Osteoblast (primary cell): ENCODE measurements at regions not wholly inside any gene's neighbourhood (a gene's known extent, or its start where the extent isn't known, plus 50 kb on each side); places are given as distances from the start of the nearest gene placed in this dataset.

Experiments used
- DNase-seq: peaks from one replicate; pipeline ENCODE4 v3.0.0; 2011; ENCODE audit warnings: low spot score, mixed read lengths; ENCODE audit not compliant: insufficient read length; ENCODE audit errors: missing footprints
- H2AFZ ChIP-seq: 2 replicates; pipeline ENCODE4 v1.6.0; 2011; ENCODE audit warnings: mild to moderate bottlenecking, low read length
- H3K27ac ChIP-seq: 2 replicates; pipeline ENCODE4 v1.5.1; 2011; ENCODE audit warnings: mild to moderate bottlenecking, low read depth, low read length, moderate library complexity
- H3K27me3 ChIP-seq: 2 replicates; pipeline ENCODE4 v1.6.0; 2012; ENCODE audit warnings: mild to moderate bottlenecking, control low read depth, inconsistent platforms, low read length, moderate library complexity; ENCODE audit not compliant: insufficient read depth
- H3K36me3 ChIP-seq: 2 replicates; pipeline ENCODE4 v1.5.1; 2011; ENCODE audit warnings: mild to moderate bottlenecking, low read length, control low read depth, moderate library complexity; ENCODE audit not compliant: insufficient read depth
- H3K4me1 ChIP-seq: 2 replicates; pipeline ENCODE4 v1.5.1; 2011; ENCODE audit warnings: mild to moderate bottlenecking, low read length, control low read depth, moderate library complexity; ENCODE audit not compliant: insufficient read depth
- H3K4me2 ChIP-seq: 2 replicates; pipeline ENCODE4 v1.6.0; 2011; ENCODE audit warnings: mild to moderate bottlenecking, low read length; ENCODE audit not compliant: insufficient read depth
- H3K4me3 ChIP-seq: fragments of 200-600 bp; sonication (generic); 3 replicates; pipeline ENCODE4 v1.5.1; 2012; ENCODE audit warnings: mild to moderate bottlenecking, low read length, inconsistent platforms; ENCODE audit not compliant: insufficient read depth
- H3K79me2 ChIP-seq: 2 replicates; pipeline ENCODE4 v1.6.0; 2012; ENCODE audit warnings: mild to moderate bottlenecking, low read length, control low read depth, inconsistent platforms; ENCODE audit not compliant: insufficient read depth
- H3K9me3 ChIP-seq: 2 replicates; pipeline ENCODE4 v1.5.1; 2011; ENCODE audit warnings: low read depth, low read length, control low read depth
- H4K20me1 ChIP-seq: 2 replicates; pipeline ENCODE4 v1.6.0; 2012; ENCODE audit warnings: mild to moderate bottlenecking, low read length, control low read depth; ENCODE audit not compliant: insufficient read depth
- CTCF ChIP-seq: IDR thresholded peaks from 2 replicates; pipeline ENCODE4 v1.5.1; 2011; ENCODE audit warnings: mild to moderate bottlenecking, low read depth, low read length, moderate library complexity; ENCODE audit errors: extremely low read depth

GRCh38 chr6:99779631-99780555 lies 173.3 kb downstream of the PRDM13 start:
- no peak overlapping the region for H3K4me2 ChIP-seq
- no peak overlapping the region for H3K27ac ChIP-seq
- no peak for DNase-seq
- no peak overlapping the region for H2AFZ ChIP-seq
- TF ChIP-seq CTCF, result no peak
- no peaks in the 10 kb centered on the region for H3K79me2 ChIP-seq
- no peaks in the 10 kb centered on the region for H3K36me3 ChIP-seq
- no peaks in the 10 kb centered on the region for H4K20me1 ChIP-seq
- no peaks in the 10 kb centered on the region for H3K4me1 ChIP-seq
- no peaks in the 10 kb centered on the region for H3K9me3 ChIP-seq
- no peaks in the 10 kb centered on the region for H3K27me3 ChIP-seq
- H3K4me3 ChIP-seq, result no peak overlapping the region

- Histone ChIP-seq H2AFZ (no peak overlapping the region), H3K36me3 (no peaks in the 10 kb centered on the region), H3K4me3 (no peak overlapping the region), H3K4me2 (no peak overlapping the region), H4K20me1 (no peaks in the 10 kb centered on the region), H3K27ac (no peak overlapping the region), H3K9me3 (no peaks in the 10 kb centered on the region), H3K79me2 (no peaks in the 10 kb centered on the region), H3K27me3 (no peaks in the 10 kb centered on the region), H3K4me1 (no peaks in the 10 kb centered on the region)
- no peak for TF ChIP-seq CTCF
- DNase-seq, result no peak
These were observed 173.9 kb downstream of the PRDM13 start for GRCh38 chr6:99780556-99780885.

- no peak for TF ChIP-seq CTCF
- no peak overlapping the region for H3K27ac ChIP-seq
These were observed 183.1 kb downstream of the PRDM13 start for GRCh38 chr6:99789767-99790166.

GRCh38 chr6:99790679-99791078 lies 184.0 kb downstream of the PRDM13 start:
- no peaks in the 10 kb centered on the region for H3K9me3 ChIP-seq

More at GRCh38 chr6:99789767-99790166, 183.1 kb downstream of the PRDM13 start:
- Histone ChIP-seq H3K4me2 (no peak overlapping the region), H3K4me1 (no peaks in the 10 kb centered on the region), H3K9me3 (no peaks in the 10 kb centered on the region), H3K36me3 (no peaks in the 10 kb centered on the region), H3K27me3 (no peaks in the 10 kb centered on the region), H3K4me3 (no peak overlapping the region), H3K79me2 (no peaks in the 10 kb centered on the region), H2AFZ (no peak overlapping the region), H4K20me1 (no peaks in the 10 kb centered on the region)
- peak; percentile 37 for DNase-seq

More at GRCh38 chr6:99790679-99791078, 184.0 kb downstream of the PRDM13 start:
- H3K4me1 ChIP-seq, result no peaks in the 10 kb centered on the region
- H3K27me3 ChIP-seq, result no peaks in the 10 kb centered on the region
- no peaks in the 10 kb centered on the region for H3K36me3 ChIP-seq
- no peak overlapping the region for H3K27ac ChIP-seq
- H3K79me2 ChIP-seq, result no peaks in the 10 kb centered on the region
- TF ChIP-seq CTCF, result peak; percentile 26
- no peak overlapping the region for H3K4me2 ChIP-seq
- H4K20me1 ChIP-seq, result no peaks in the 10 kb centered on the region
- DNase-seq, result no peak
- H3K4me3 ChIP-seq, result no peak overlapping the region
- H2AFZ ChIP-seq, result no peak overlapping the region
